Activated CD4-positive, alpha-beta T cell treated with anti-CD3 and anti-CD28 coated beads, Interleukin-2, amount 50 U/mL, for 48 hours (primary cell): ENCODE measurements at regions not wholly inside any gene's neighbourhood (a gene's known extent, or its start where the extent isn't known, plus 50 kb on each side); places are given as distances from the start of the nearest gene placed in this dataset.

Experiments
- DNase-seq, 2 experiments: peaks; one replicate each; pipeline ENCODE4 v3.0.0-alpha.2; 2020

DNA sequence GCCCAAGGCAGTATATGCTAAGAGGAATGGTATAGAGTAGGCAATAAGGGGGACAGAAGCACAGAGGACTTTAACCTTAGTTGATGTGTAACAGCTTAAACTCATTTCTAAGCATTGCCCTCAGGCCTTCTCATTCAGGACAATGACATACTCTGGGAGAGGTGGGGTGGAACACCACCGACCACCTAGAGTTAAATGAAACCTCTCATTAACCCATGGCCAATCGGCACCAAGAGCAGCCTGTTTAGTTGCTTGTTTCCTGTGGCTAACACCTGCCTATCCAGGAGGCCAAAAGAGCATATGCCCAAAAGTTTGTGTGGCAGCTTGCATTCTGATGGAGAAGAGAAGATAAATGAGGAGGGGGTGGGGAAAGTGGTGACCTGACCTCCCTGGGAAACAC, 50.0 kb downstream of the PABIR2 start:
- DNase-seq = no peak

DNA sequence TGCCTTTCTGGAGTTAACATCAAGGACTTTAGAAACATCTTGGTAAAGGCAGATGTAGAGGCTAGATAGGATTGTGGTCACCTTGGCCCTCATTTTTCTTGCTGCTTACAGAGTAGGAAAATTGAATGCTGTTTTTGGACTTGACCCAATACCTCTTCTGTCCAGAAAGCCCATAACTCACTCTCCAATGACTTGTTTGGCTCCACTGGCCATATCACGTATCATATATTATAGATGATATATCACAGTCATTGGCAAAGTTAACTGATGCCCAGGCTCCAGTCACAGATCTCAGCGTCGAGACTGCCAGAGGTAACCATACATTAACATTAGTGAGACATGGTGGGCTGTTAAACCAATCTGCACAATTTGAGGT, 50.6 kb downstream of the PABIR2 start:
- DNase-seq = no peak

DNA sequence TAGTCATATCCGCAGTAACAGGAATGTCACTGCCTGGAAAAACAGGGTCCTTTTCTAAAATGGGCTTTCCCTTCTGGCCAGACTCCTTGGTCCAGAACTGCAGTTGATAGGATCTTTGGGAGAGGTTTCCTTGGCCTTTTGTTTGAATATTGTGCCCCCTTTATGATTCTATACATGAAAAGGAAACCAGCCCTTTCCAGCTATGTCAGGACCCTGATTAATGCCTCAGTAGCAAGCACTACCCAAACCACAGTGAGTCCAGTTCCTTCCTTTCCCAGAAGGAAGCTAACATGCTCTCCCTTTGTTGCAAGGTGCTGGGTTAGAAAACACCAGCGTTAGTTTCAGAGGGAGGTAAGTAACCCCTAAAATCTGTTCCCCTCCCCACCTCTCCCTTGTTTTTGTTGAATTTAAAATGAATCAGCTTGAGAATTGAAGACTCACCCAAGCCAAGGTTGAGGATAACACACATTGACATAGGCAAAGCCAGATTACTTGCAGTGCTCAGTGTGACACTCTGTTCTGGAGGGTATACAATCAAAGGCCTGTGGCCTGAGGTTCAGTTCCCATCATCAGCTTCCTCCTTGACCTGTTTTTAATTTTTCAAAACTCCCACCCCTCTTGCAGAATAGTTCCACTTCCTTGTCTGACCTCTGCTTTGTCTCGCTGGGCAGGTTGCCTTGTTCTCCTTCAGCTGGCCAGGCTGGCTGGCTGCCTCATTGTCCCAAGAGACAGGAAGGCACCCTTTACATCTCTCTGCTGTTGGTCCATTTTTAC, 51.2 kb downstream of the PABIR2 start:
- DNase-seq = no peak

DNA sequence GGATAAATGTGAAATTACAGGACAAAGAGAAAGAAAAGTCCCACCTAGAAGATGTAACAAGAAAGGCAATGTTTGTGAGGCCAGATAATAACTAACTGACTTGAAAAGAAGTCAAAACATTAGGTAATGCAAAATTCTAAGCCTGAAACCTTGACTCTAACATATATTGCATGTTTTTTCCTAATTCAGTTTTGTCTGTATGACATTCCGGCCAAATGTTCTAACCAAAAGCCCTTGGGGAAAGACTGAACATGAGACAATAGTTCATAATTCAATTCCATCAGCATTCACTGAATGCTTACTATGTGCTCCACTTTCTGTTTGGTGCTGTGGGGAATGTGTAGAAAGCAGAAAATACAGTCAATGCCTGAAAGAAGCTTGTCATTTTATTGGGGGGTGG, 53.9 kb downstream of the PABIR2 start:
- no peak for DNase-seq

DNA sequence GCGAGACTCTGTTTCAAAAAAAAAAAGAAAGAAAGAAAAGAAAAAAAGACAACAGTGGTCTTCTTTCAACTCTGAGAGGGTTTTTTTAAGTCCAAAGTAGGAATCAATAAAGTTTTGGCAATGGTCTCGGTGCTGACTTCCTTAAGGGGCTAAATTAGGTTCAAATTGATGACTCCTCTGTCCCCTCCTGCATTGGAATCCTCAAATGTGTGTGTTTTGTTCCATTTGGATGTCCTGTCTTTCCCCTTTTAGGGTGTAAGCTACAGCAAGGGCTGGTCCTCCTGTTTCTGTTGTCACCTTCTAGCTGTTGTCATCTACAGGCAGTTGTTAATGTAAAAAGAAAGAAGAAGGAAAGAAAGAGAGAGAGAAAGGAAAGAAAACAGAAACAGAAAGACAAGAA, 54.4 kb downstream of the PABIR2 start:
- no peak for DNase-seq

DNA sequence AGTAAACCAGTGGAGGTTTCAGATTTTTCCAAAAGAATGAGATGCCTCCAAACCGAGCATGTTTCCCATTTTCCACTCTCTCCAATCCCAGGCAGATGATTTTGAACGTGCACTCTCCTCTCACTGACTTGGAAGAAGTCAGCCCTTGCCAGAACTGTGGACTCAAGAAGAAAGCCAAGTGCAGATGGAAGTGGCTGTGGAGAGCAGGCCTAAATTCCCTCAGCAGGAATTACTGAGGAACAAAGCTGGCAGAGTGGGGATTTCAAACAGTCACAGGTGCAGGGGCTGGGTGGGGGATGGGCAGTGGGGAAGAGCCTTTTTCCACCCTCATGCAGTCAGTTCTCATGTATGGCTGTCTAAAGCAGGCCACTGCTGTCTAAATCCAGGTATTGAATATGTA, 55.3 kb downstream of the PABIR2 start:
- DNase-seq = no peak

DNA sequence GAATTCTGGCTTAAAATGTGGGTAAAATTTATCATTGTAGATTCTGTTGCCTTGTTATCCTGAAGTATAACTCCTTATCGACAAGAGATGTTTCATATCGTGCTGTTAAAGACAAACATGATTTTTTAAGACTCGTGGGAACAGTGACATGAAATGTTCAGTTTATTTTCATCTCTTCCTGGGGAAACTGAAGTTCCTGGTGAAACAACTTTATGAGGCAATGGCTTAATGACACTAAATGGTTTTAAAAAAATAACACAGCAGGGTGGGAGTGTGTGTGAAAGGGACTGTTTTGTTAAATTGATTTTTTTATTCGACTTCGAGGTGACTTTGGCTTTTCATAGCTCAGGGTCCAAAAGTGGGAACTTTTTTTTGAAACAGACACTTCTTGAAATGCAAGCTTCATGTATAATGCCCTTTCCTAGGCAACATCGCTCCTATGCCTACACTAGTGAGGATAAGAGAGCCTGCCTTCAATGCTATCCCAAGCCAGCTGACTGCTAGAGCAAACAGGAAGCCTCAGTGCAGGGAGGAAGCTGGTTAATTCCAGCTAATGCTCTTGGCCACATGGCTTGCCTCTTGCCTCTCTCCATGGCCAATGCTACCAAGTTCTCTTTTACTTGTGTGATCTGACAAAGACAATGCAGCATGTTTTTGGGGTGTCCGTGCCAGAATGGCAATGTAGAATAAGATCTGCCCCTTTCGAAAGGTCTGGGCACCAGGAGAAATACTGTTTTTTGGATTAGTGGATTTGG, 57.8 kb downstream of the PABIR2 start:
- no peak for DNase-seq

DNA sequence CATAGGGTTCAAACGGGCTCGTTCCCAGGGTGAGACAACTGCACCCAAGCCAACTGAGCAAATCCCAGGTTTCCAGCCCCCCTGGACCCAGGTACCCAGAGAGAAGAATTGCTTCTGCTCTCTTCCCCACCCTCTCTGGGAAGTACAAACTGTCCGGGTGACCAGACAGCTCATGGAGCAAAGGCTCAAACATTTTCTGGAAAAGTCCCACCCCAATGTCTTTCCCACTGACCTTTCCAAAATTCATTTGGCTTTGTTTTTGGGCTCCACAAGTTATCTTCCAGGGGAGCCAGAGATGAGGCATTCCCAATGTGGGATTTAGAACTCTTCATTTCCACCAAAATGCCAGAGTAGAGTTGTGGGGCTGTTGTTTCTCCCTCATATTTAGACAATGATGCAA, 58.6 kb downstream of the PABIR2 start:
- no peak for DNase-seq

DNA sequence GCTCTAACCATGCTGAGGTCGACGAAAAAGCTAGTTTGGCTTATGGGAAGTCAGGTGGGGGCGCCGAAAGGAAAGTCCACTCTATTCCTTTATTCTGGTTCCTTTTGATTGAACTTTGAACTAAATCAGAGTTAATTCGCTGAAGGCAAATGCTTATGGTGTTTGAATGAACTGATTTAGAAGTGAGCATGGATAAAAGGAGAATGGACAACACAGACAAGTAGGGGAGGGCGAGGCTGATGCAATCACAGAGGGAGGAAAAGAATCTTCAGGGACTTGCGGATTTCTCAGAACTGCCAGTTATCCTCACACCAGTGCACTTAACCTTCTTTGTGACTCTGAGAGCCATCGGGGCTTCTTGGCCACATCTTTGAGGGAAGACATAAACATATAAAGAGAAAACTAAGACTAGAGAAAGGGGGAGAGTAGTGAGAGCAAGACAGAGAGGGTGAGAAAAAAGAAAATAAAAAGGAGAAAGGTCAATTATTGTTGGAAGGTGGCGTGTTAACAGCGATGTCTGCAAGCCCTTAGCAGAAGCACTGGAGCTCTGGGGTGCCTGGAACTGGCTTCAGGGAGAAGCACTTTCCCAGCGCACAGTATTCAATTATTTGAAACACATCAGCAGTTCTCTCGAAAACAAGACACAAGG, 59.2 kb downstream of the PABIR2 start:
- DNase-seq = no peak

DNA sequence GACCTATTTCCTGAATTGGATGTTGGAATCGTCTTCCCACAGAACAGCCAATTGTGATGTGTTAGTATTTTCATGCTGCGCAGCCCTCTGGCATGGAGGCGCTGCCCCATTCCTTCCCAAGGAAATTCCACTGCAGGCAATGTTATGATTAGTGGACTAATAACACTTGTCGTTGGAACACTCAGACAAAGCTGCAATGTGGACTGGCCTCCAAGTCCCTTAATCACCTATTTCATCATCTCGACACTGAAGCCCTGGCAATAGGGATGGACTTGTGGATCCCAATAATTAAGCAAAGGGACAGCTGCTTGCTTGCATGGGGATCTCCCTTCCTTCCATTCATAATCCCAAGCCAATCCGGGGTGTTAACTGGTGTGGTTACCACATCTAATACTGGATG, 59.9 kb downstream of the PABIR2 start:
- DNase-seq = no peak

DNA sequence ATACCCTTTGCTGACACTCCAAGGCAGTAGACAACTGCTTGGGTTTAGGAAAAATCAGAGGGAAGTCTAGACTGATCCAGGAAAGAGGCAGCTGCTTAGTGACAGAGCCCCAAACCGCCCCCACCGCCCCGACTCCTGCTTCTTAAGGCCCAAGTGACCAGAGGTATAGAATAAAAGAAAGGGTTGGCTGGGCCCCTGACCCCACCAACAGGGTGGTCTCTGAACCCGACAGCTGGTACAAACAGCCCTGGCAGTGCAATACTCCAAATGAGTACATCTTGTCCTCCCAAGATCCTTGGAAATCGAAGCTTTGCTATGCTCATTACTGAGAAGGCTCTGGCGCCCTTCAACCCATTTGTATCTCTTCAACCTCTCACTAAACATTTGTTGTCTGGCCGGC, 60.6 kb downstream of the PABIR2 start:
- DNase-seq = no peak

DNA sequence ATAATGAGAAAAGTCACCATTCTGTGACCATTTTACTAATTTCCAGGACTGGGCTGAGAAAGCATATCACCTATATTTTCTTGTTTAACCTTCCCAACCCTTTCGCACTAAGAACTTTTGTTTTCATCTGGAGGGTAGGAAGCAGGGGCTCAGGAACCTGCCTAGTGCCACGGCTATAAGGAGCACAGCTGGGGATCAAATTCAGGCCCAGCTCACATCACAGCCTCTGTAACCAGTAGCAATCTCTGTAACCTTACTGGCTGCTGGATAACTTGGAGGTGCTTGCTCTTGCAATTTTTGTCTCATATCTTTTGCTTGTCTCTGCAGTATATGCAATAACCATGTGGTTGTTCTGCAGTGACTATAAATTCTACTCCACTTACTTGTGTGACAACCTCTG, 62.0 kb downstream of the PABIR2 start:
- no peak for DNase-seq

DNA sequence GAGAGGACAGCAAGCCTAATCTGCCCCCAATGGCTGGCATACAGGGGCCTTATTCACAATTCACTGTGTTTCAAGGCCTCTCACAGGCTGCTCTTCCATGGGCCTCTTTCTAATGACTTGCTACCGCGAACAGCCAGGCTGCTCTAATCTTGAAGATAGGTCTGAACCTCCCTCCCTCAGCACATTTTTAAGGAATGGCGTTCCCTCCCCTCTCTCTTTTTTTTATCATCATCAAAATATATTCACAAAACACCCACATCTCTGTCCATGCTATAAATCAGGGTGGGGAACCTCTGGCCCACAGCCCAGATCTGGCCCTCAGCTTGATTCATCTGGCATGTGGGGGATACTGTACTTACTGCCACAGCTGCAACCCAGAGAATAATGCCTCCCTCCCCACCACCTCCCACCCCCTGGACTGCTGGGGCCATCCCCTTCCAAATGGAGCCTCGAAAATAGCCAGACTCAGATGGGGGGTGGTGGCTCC, 62.5 kb downstream of the PABIR2 start:
- no peak for DNase-seq

DNA sequence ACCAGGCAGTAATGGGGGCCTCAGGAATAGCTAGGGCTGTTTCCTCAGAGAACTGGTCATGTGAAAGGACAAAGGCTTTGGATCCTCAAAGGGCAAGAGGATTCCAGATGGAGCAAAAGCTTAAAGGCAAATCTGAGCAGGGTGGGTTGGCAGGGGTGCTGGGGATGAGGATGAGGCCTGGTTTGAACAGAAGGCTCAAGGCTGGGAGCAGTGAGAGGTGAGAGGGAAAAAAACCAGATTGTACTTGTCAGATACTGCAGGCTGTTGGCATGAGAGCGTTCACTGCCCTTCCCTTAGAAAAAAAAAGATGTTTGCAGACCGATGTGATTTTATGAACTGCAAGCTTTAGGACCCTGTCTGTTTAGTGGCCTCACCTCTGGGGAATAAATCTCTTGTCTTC, 63.4 kb downstream of the PABIR2 start:
- no peak for DNase-seq

DNA sequence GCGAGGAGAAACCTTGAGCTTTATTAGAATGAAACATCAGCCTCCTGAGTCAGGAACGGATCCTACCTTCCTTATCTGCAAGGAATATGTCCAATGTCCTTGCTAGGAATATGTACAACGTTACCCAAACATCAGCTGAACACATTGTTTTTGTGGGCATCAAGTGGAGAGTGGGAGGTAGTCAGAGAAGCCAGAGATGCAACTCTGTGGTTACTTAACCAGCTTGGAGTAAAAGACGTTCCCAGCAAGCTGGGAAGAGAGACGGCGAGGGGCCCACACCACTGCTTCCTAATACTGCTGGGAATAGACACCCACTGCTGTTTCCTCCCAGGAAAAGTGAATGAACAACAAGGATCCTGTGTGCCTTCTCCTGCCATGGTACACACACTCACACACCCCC, 64.3 kb downstream of the PABIR2 start:
- no peak for DNase-seq

DNA sequence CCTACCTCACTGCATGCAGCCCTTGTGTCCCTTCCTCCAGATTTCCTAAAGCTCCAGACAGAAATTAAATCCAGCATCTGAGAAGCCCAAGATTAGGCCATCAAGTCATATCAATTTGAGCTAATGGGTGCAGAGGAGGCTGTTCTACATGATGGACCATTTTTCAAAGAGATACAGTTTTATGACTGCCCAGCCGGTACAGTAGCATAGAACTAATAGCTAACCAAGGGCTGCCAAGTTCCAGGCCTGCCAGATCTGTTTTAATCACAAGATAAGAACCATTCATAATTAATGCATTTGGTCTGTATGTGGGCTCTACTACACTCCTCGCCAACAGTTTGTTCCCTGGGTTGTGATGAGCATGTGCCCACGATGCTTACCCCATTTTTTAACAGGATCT, 64.9 kb downstream of the PABIR2 start:
- DNase-seq = no peak

DNA sequence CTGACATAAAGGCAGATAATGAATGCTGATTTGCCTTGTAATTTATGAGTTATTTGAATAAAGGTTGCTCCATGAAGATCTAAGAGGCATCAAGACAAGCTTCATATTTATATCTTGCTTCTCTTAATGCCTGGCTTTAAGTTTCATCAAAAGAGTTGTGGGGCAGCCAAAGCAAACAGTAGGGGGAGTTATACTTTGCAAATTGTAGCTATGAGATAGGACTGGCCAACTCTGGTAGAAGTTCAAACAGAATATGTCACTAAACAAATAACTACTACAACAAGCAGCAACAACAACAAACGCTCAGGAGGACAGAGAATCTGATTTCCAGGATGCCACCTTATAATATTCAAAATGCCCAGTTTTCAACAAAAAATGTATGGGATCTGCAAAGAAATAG, 69.1 kb upstream of the PLAC1 start:
- DNase-seq = no peak

DNA sequence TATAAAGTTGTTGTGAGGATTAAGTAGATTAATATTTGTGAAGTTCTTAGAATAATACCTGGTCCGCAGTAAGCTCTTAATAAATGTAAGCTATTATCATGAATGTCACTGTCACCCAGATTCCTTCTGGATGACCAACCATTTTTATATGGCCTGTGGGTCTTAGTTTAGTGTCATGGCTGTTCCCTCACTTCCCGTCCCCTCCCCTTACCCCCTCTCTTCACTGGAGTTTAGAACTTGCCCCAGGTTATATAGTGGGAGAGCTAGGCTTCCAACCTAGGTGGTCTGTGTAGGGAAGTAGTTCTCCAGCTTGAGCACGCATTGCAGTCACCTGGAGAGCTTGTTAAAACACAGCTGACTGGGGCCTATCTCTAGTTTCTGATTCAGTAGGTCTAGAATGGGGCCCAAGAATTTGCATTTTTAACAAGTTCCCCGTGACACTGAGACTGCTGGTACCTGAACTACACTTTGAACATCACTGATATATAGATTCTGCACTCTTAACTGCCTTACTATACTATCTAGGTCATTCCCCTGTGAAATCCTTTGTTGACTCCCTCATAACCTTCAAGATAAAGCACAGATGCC, 66.9 kb upstream of the PLAC1 start:
- no peak for DNase-seq

DNA sequence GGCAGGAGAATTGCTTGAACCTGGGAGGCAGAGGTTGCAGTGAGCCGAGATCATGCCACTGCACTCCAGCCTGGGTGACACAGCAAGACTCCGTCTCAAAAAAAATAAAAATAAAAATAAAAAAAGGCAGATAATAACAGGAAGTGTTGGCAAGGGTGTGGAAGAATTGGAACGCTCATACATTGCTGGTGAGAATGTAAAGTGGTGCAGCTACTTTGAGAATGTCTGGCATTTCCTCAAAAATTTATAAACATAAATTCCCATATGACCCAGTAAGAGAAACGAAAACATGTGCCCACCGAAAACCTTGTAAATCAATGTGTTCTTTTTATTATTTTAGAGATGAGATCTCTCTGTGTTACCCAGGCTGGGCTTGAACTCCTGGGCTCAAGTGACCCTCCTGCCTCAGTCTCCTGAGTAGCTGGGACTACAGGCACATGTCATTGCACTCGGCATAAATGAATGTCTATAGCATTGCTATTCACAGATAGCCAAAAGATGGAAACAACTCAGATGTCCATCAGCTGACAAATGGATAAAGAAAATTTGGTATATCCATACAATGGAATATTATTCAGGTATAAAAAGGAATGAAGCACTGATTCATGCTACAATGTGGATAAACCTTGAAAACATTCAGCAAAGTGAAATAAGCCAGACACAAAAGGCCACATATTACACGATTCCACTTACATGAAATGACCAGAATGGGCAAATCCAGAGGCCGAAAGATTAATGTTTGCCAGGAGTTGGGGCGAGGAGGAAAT, 63.7 kb upstream of the PLAC1 start:
- no peak for DNase-seq

DNA sequence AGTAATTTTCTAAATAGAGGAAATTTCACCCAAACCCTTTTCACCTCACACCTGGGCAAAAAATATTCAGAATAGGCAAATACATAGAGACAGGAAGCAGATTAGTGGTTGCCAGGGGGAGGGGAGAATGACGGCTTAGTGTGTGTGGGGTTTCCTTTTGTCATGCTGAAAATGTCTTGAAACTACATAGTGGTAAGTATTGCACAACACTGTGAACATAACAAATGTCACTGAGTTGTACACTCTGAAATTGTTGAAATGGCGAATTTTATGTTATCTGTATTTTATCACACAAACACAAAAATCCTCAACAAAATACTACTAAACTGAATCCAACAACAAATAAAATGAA, 60.7 kb upstream of the PLAC1 start:
- peak; percentile 10 to 31 for DNase-seq

DNA sequence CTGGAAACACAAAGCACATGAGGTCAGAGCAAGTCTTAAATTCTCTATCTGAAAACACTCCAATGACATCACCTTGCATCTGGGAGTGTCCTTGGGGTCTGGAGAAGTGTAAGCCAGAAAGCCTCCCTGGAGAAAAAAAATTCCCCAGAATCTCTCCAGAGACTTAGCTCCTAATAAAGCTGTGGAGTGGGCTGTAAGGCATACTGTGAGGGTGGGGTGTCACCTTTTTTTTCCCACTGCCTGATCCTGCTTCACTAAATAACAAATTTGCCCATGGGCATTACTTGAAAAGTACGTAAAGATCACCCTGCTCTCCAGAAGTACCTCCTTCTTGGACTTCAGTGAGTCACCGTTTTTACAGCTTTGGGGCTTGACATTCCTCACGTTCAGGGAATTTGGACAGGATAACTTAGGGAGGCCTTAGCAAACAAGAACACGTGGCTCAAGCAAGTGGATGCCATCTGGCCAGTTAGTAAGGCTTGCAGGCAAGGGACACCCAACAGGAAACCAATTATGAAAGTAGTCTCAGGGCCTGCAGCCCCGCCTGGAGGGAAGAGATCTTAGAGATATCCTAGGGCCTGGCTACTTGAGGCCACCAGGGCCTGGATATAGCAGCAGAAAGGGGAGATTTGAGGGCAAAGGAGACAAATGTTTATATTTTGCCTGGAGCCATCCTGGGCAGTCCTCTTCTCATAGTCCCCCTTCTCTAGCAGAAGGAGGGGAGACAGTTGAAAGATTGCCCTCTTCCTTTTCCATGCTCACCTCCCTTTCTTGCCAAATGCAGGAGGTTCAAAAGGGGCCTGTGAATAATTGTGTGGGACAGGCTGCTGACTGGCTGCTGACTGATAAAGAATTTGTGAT, 60.1 kb upstream of the PLAC1 start:
- DNase-seq = no peak

DNA sequence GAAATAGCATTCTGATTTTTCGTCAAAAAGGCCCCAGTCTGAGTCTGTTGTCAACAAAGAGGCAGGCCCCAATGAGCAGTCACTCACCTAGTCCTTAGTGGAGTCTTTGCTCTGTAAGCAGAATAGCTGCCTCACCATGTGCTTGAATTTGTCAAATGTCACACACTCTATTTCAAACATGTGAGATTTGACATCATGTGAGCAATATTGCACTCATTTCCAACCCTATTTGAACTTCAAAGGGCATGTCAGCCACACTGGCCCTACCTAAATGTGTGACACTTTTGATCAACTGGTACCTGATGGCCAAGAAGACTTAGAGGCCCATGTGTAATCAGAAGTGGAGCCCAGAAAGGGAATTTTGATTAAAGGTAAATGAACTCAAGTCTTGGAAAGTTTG, 59.4 kb upstream of the PLAC1 start:
- no peak for DNase-seq
